RKO (cell line): ENCODE measurements at regions not wholly inside any gene's neighbourhood (a gene's known extent, or its start where the extent isn't known, plus 50 kb on each side); places are given as distances from the start of the nearest gene placed in this dataset.
"Not testable (repeated sequence)": the region's sequence is repeated elsewhere in the genome, so short reads cannot be mapped to it uniquely, and the experiment has no call there.

ENCODE experiments used
- DNase-seq: peaks from one replicate; pipeline ENCODE4 v3.0.0-alpha.2; 2016; ENCODE audit warnings: low spot score

DNA sequence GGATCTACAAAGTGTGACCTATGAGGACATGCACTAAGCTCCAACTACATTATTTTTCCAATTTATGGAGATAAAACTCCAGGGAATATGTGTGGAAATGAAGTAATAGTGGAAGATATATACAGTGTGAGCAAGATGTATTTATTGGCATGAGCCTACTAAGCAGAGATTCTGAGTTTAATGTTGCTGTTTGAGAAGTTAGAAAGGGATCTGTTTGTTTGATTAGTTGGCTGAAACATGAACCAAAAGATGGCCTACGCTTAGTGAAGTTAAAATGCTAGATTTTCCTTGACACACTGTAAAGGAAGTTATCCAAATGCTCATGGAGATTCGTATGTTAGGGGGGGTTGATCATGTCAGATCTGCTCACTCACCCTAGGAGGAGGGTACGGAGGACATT, 621.7 kb downstream of the TMEM182 start:
- no peak for DNase-seq

DNA sequence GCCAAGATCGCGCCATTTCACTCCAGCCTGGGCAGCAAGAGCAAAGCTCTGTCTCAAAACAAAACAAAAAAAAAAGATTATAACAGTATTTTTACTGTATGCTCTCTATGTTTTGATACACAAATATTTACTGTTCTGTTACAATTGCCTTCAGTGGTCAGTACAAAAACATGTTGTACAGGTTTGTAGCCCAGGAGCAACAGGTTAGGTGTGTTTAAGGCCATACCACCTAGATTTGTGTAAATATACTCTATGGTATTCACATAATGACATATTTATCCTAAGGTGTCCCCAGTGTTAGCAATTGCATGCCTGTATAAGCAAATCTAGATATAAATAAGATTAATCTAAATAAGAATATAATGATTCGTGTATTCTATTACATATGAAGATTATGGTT, 625.0 kb downstream of the TMEM182 start:
- DNase-seq, result no peak

DNA sequence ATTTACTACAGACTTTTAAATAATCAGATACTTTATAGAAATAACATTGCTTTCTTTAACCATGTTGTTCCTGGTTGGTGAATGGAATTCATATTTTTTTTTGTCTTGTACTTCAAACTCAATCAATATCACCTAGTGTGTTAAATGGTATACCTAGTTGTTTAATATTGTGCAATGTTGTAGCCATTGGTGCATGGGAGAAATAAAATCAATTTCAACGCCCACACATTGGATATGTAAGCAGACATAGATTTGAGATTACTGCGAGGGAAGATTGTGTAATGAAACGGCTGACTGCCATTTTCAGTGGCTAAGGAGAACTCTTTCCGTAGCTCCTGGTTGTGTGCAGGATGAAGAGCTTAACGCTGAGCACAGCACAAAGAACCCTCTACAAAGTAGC, 626.1 kb downstream of the TMEM182 start:
- no peak for DNase-seq

DNA sequence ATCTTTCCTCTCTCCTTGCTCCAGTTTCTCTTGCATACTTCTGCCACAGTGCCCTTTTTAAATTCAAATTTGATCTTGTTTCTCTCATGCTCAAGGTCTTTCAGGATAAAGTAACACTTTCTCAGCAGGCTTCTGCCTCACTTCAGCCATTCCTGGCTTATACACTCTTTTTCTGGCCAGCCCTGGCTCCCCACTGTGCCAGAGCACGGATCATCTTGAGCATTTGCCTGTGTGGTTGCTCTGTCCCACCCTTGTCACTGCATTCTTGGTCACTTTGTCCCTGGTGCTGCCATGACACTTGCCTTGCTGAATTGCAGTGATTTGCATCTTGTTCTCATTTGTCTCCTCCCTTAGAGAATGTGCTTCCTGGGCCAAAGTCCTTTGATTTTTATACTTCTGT, 634.3 kb downstream of the TMEM182 start:
- no peak for DNase-seq

DNA sequence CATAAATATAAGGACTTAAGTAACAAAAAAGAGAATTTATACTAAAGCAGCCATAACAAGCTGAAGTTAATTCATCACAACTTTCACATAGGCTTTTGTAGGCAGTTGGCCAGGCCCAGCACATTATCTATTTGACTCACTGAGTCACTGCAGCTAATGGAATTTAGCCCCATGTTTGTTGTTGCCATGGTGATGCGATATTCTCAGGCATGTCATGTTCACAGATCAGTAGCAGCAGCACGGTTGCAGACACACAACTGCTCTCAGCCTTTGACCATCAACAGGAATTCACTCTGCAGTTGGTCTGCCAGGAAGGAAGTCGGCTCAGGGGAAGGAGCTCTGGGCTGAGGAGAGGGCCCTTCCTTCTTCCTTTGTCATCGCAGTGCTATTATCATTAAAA, 639.8 kb downstream of the TMEM182 start:
- DNase-seq, result peak; percentile 48

DNA sequence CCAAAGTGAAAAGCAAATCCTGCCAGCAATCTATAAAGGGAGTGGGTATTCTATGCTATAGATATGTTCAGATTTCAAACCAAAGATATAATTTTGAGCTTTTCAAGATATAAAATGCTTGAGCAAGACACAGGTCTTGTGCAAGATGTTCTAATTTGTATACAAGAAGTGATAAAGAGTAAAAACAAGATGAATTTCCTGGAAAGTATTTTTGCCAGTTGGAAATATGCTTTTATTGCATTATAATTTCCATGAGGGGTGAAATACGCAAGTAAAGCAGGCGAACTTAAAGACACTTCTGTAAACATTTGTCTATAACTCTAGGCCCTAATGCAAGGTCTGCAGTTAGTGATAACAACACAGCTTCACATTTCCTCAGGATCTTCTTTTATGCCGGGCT, 640.5 kb downstream of the TMEM182 start:
- DNase-seq, result no peak

DNA sequence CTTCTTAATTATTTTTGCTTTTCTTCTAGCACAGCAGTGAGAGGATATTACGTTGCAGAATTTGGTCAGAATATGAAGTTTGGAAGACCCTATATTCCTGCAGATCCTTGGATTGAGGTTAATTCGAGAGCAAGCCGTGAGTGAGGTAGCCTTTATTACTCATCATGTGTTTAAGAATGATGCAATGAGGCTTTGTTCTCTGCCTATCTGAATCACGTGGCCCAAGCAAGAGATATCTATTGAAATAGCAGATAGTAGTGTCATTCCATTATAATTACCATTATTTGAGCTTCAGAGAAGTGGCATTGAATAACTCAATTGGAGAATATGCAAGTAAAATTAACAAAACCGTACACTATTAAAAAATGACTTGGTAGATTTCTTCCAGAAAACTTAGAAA, 641.1 kb downstream of the TMEM182 start:
- peak; percentile 17 for DNase-seq

DNA sequence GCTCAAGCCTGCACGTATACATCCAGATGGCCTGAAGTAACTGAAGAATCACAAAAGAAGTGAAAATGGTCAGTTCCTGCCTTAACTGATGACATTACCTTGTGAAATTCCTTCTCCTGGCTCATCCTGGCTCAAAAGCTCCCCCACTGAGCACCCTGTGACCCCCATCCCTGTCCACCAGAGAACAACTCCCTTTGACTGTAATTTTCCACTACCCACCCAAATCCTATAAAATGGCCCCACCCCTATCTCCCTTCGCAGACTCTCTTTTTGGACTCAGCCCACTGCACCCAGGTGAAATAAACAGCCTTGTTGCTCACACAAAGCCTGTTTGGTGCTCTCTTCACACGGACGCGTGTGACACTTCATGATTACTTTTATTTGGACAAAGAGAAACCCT, 641.6 kb downstream of the TMEM182 start:
- DNase-seq, result not testable (repeated sequence)

DNA sequence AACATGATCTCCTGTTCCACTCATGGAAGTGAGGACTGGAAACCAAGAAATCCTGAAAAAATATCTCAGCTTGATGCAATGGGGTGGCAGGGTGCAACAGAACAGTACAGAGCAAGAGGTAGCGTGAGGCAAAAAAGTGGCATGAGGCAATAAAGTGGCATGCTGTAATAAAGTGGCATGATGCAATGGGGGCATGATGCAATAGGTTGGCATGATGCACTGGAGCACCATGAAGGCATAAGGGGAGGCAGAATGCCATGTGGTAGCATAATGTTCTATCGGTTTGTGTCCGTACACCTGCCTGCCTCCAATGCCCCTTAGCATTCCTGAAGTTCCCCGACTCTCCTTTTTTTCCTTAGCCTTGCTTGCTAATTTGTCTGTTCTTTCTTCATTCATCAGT, 648.4 kb downstream of the TMEM182 start:
- DNase-seq, result no peak

DNA sequence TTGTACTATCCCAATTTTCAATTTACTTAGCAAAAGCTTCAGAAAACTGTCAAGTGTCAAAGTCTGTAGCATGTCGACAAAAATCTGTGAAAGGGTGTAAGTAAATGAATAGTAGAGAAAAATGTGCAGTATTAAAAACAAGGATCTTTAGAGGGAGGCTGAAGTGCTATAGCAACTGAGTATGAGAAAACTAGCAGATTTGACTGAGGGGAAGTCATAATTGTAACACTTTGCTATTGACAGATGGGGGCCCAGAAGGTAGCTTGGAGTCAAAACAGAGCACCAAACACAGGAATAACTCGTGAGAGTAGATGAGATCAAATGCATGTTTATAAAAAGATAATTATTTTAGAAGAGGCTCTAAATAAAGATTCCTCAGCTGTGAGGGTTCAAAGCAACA, 657.7 kb downstream of the TMEM182 start:
- no peak for DNase-seq

DNA sequence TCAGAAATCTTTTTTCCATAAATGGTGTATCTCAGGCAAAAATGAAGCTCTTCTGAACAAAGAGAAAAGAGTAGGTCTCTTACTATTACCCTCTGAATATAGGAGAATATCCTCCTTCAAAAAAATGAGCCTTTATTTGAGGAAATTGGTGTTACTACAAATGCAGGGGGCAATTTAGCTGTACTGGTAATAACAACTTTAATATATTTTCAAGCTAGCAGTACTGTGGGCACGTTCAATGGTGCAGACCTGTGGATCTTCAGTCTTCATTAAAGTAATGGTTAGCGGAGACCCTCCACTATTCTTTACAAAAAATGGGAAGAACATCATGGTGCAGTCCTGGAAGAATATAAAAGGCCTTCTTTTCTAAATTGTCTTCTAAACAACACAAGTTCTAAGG, 661.3 kb downstream of the TMEM182 start:
- DNase-seq, result no peak

DNA sequence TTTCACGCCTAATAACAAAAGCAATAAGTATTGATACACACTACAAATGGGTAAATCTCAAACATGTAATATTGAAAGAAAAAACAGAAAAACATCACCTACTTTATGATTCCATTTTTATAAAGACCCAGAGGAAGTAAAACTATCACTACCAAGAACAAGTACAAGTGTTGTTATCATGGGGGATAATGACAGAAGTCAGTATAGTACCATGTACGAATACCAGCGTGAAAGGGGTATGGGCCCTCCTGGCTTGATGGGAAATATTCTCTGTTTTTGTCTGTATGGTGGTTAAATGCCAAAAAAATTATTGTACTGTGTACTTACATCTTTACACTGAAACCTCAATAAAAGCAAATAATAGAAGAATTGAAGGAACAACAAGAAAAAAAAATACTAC, 665.7 kb downstream of the TMEM182 start:
- DNase-seq, result no peak

DNA sequence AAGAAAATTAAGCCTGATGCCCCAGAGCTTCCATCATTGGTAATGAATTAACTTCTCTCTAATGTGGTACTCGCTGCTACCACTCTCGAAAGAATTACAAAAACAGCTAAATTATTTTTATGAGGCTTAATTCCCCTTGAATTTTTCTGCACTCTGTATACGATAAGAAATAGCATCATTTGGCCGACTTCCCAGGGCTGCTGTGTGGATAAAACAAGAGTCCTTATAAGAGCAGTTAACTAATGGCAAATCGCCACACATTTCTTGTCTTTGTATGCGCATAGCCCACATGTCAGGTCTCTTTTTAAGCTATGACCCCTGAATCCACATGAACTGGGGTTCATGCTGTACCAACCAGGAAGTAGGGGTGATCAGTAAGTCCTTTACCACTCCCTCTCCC, 668.4 kb downstream of the TMEM182 start:
- DNase-seq, result no peak

DNA sequence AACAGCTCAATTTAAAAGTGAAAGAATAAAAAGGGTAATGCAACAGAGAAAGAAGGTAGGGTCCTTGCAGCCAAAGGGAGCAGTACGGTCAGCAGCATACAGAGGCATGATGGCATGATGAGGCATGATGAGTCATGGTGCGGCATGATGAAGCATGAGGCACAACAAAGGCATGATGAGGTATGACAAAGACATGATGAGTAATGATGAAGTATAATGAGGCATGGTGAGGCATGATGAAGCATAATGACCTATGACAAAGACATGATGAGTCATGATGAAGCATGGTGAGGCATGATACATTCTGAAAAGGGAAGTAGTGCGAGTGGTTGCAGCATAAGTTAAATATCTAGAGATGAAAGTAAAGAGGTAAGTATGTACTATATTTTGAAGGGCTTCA, 673.2 kb downstream of the TMEM182 start:
- DNase-seq, result peak; percentile 86

DNA sequence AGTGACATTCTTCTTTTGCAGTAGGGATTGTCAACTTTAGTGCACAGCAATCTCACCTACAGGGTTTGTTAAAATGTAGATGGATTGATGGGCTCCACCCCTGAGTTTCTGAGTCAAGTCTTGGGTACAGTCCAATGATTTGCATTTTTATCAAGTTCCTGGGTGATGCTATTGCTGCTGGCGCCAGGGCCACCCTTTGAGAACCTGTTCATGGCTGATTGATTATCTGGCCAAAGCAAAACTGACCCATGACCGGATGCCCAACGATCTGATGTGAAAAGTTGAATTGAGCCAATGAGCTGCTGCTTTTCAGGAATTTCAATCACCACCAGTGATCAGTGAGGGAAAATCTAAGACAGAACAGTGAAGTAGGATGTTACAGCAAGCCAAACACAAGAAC, 675.3 kb downstream of the TMEM182 start:
- DNase-seq, result no peak

DNA sequence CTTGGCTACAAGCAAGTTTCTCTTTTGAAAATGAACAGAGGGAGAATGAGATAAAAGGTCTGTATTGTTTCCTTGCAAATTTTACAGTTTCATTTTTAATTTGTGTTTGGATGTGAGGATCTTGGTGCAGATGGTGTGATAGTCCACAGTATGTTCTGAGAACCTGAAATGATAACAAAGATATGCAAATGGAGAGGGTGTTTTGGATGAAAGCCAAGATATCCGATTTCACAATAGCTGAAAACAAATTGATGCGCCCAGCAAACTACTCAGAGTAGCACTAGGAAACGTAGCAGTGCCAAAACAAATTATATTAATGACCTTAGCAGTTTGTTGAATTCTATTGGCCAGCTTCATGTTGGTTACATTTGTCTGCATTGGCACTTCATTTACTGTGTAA, 683.5 kb downstream of the TMEM182 start:
- DNase-seq, result no peak

DNA sequence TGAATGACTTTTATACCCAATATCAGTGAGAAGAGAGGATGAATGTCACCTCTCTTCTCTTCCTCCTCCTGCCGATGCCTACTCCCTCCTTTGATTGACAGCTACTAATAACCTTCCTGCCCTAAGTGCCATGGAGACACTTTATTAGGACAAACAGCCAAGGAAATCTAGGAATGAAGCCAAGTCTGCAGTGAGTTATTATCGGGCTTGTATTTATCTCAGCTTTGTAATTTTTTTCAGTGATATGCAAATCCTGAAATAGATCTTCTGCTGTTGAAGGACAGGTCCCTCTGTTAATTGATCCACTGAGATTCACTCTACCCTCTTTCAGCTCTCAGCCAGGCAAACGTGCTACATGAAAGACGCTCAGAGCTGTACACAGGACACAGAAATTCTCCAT, 686.7 kb downstream of the TMEM182 start:
- DNase-seq, result no peak

DNA sequence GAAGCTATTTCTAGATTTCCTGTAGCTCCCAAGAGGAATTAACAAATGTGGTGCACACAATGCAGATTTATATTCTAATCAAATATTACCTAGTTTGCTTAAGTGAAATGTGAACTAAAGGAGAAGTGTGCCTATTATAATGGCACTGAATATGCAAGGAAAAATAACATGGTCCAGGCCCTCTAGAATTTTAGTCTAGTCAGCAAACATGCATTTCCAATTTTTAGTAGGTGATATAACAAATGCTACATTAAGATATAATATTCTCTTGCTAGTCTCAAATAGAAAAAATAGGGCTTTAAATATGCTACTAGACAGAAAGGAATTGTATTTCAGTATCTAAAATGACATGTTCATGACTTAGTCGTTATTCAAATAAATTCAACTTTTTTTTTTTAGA, 689.5 kb downstream of the TMEM182 start:
- DNase-seq, result no peak

DNA sequence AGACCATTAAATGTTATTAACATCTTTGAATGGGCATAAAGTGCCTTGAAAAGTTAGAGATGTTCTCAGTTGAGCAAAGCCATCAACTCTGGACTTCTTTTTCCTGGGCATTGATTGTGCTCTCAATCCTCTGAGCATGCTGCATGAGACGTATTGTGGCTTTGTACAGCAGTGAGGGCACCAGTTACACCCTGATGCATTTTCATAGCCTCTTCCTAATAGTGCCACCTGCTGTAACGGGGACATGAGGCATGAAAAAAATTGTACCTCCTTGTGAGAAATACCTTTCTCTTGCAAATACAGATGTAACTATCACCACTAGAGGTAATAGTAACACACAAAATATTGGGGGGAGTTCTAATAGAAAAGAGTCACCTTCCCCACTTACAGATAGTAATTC, 697.5 kb downstream of the TMEM182 start:
- peak; percentile 3 for DNase-seq

DNA sequence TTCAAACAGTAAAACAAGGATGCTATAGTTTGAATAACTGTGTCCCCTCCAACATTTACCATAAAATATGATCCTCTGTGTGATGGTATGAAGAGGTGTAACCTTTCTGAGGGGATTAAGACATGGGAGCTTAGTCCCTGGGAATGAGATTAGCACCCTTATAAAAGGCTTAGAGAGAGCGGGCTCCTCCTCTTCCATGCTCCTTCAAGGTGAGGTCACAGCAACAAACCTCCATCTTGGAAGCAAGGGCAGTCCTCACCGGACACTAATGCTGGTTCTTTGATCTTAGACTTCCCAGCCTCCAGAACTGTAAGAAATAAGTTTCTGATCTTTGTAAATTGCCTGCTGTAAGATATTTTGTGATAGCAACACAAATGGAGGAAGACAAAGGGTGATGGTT, 700.3 kb downstream of the TMEM182 start:
- no peak for DNase-seq

DNA sequence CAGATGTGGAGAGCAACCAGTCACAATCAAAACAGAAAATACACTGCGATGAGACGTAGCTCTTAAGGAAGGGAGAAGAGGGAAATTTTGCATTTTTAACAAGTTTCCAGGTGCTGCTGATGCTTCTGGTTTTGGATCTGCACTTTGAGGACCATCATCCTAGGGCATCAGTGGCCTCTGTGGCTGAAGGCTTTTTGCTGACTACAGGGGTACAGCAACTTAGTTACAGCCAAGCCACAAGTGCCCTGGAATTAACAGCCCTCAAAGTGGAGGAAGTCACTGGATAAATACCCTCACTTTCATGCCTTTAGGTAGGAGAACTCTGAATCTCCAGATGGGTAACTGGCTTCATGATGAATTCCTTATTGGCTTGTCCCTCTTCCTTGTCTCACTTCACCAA, 700.9 kb downstream of the TMEM182 start:
- DNase-seq, result no peak

DNA sequence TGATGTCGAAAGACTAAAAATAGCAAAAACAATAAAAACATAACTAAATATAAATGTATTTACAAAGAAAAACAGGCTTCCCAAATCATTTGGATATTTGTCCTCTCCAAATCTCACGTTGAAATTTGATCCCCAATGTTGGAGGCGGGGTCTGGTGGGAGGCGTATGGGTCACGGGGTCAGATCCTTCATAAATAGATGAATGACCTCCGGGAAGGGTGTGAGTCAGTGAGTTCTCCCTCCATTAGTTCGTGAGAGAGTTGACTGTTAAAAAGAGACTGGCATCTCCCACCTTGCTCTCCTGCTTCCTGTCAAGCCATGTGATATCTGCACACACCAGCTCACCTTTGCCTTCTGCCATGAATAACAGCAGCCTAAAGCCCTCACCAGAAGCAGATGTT, 703.0 kb downstream of the TMEM182 start:
- DNase-seq, result peak; percentile 1

DNA sequence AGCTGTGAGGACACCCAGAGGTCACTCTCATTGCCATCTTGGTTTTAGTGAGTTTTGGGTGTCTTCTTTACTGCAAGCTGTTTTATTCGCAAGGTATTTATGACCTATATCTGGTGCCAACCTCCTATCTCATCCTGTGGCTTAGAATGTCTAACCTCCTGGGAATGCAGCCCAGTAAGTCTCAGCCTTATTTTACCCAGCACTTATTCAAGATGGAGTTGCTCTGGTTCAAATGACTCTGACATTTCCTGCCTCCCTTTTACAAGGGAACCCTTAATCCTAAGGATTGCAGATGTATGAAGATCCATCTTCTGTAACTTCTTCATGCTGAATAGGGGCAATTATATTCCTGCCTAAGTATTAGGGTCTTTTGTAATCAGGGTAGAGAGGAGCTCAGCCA, 708.0 kb downstream of the TMEM182 start:
- no peak for DNase-seq

DNA sequence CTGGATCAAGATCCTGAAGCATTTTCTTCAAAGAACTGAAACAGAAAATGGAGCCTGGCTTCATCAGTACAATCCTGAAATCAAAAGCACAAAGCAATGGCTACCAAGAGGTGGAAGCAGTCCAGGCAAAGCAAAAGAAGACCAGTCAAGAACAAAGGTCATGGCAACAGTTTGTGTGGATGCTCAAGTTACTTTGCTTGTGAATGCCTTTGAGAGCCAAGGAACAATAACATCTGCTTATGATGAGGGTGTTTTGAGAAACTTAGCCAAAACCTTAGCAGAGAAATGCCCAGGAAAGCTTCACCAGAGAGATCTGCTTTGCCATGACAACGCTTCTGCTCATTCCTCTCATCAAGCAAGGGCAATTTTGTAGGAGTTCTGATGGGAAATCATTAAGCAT, 723.1 kb downstream of the TMEM182 start:
- DNase-seq, result no peak

DNA sequence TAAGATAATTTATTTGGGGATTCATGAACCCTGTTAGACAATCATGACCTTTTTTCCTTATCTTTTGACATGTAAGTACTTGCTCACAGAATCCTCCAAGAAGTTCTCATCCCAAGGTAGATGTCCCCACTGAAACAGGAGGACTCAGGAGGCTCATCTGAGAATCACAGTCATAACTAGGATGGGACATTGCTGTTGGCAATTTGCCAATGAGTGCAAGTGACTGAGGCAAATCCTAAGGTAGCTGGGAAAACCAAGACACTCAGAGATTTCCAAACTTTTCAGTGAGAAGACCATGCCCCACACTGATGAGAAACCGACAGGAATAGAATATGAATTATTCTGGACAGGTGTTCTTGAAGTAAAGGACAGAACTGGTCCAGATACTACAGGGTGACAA, 735.0 kb downstream of the TMEM182 start:
- no peak for DNase-seq
